K562 (cell line): ENCODE measurements at regions not wholly inside any gene's neighbourhood (a gene's known extent, or its start where the extent isn't known, plus 50 kb on each side); places are given as distances from the start of the nearest gene placed in this dataset.

Experiments used
- ATF3 ChIP-seq, 2 experiments: fragments of 450-650 bp in 1 of 2; sonication (generic) in 1 of 2; formaldehyde crosslinking in 1 of 2; IDR thresholded peaks in 1 of 2; conservative IDR thresholded peaks in 1 of 2; 2 replicates each; pipeline versions ENCODE4 v1.6.1 to v1.8.1; 2016 to 2023; ENCODE audit warnings: mild to moderate bottlenecking in 2 of 2, moderate library complexity in 2 of 2, inconsistent platforms in 1 of 2, missing genetic modification reagents in 1 of 2
- BRD9 ChIP-seq: fragments of 450-650 bp; IDR thresholded peaks from 2 replicates; pipeline ENCODE4 v1.6.1; 2018; ENCODE audit warnings: low read depth; ENCODE audit not compliant: partially characterized antibody
- CBX5 ChIP-seq: IDR thresholded peaks from 2 replicates; pipeline ENCODE4 v1.6.1; 2014; ENCODE audit warnings: low read depth, borderline replicate concordance
- CREM ChIP-seq: IDR thresholded peaks from 2 replicates; pipeline ENCODE4 v1.6.1; 2014; ENCODE audit warnings: antibody characterized with exemption, low read depth
- DACH1 ChIP-seq: fragments of 450-650 bp; IDR thresholded peaks from 2 replicates; pipeline ENCODE4 v1.6.1; 2018; ENCODE audit not compliant: partially characterized antibody
- FOXJ2 ChIP-seq: fragments of 200-800 bp; sonication (Bioruptor generic); IDR thresholded peaks from 2 replicates; pipeline ENCODE4 v1.6.1; 2016; ENCODE audit warnings: missing genetic modification characterization, missing compliant biosample characterization
- FOXK2 ChIP-seq, 2 experiments: fragments of 450-650 bp; IDR thresholded peaks in 1 of 2; conservative IDR thresholded peaks in 1 of 2; 2 replicates each; pipeline ENCODE4 v1.6.1; 2016; ENCODE audit warnings: low read depth in 2 of 2, mild to moderate bottlenecking in 1 of 2
- HBP1 ChIP-seq: fragments of 450-650 bp; formaldehyde crosslinking; IDR thresholded peaks from 2 replicates; pipeline ENCODE4 v1.4.0; 2022; ENCODE audit warnings: missing genetic modification characterization
- KDM1A ChIP-seq, 2 experiments: fragments of 450-650 bp; IDR thresholded peaks; 2 replicates each; pipeline ENCODE4 v1.6.1; 2016; ENCODE audit warnings: mild to moderate bottlenecking in 2 of 2
- KHSRP ChIP-seq: fragments of 450-650 bp; IDR thresholded peaks from 2 replicates; pipeline ENCODE4 v1.6.1; 2017
- MTA3 ChIP-seq: fragments of 450-650 bp; formaldehyde crosslinking; IDR thresholded peaks from 2 replicates; pipeline ENCODE4 v1.6.1; 2017; ENCODE audit warnings: mild to moderate bottlenecking, borderline replicate concordance
- NFRKB ChIP-seq: fragments of 450-650 bp; IDR thresholded peaks from 2 replicates; pipeline ENCODE4 v1.6.1; 2016; ENCODE audit warnings: low read depth
- RAD51 ChIP-seq: fragments of 450-650 bp; IDR thresholded peaks from 2 replicates; pipeline ENCODE4 v1.7.1; 2016; ENCODE audit warnings: low read depth, mild to moderate bottlenecking, borderline replicate concordance
- TCF3 ChIP-seq: sonication (generic); formaldehyde crosslinking; IDR thresholded peaks from 2 replicates; pipeline ENCODE4 v1.4.0; 2020; ENCODE audit warnings: mild to moderate bottlenecking, missing genetic modification reagents
- THRB ChIP-seq: fragments of 450-650 bp; formaldehyde crosslinking; conservative IDR thresholded peaks from 2 replicates; pipeline ENCODE4 v1.4.0; 2022; ENCODE audit warnings: mild to moderate bottlenecking, missing genetic modification characterization
- XRCC3 ChIP-seq: fragments of 450-650 bp; IDR thresholded peaks from 2 replicates; pipeline ENCODE4 v1.6.1; 2017; ENCODE audit warnings: mild to moderate bottlenecking, moderate library complexity
- ZNF583 ChIP-seq: fragments of 250-450 bp; sonication (Bioruptor Pico); IDR thresholded peaks from 2 replicates; pipeline ENCODE4 v1.4.0; 2020
- ZNF592 ChIP-seq: fragments of 450-650 bp; IDR thresholded peaks from 2 replicates; pipeline ENCODE4 v1.6.1; 2017; ENCODE audit warnings: antibody characterized with exemption, mild to moderate bottlenecking
- TF ChIP-seq, protein P1 (sequence below): sonication (generic); IDR thresholded peaks from 2 replicates; pipeline ENCODE4 v1.6.1; 2016

GRCh38 chr9:38170763-38171537 lies 101.9 kb upstream of the SHB start (continued):
- TF ChIP-seq ZNF583 (CRISPR knock-in tag) (0 out of 2 replicates have a peak, but pooled peaks have one; percentile 21), DACH1 (peak; percentile 35), TCF3 (peak; percentile 83), NFRKB (0 out of 2 replicates have a peak, but pooled peaks have one; percentile 34), CREM (peak; percentile 52), MTA3 (peak; percentile 17; the same call in 1 of the 2 replicates), FOXJ2 (tag) (peak; percentile 24; the same call in 1 of the 2 replicates), THRB (CRISPR knock-in tag) (0 out of 2 replicates have a peak, but pooled peaks have one; percentile 43), KDM1A (IDR thresholded peaks at IDR 0.05) (peak; percentile 30 to 65; a peak in 3 of 4 replicates), BRD9 (peak; percentile 83), ZNF592 (0 out of 2 replicates have a peak, but pooled peaks have one; percentile 19), ATF3 (IDR thresholded peaks at IDR 0.05) (peak; percentile 99), ATF3 (CRISPR knock-in tag; conservative IDR thresholded peaks at IDR 0.05) (peak; percentile 99), KHSRP (peak; percentile 28; the same call in 1 of the 2 replicates), RAD51 (peak; percentile 66), FOXK2 (conservative IDR thresholded peaks at IDR 0.05 in 1 of 2, IDR thresholded peaks at IDR 0.05 in 1 of 2; ENCODE audit: low read depth in 2 of 2) (peak; percentile 66 to 73), XRCC3 (0 out of 2 replicates have a peak, but pooled peaks have one; percentile 77), HBP1 (CRISPR knock-in tag) (0 out of 2 replicates have a peak, but pooled peaks have one; percentile 31), CBX5 (peak; percentile 53; the same call in 1 of the 2 replicates)
- TF ChIP-seq, protein P1, sequence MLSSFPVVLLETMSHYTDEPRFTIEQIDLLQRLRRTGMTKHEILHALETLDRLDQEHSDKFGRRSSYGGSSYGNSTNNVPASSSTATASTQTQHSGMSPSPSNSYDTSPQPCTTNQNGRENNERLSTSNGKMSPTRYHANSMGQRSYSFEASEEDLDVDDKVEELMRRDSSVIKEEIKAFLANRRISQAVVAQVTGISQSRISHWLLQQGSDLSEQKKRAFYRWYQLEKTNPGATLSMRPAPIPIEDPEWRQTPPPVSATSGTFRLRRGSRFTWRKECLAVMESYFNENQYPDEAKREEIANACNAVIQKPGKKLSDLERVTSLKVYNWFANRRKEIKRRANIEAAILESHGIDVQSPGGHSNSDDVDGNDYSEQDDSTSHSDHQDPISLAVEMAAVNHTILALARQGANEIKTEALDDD, result peak; percentile 98
